ENCODE measurements at regions not wholly inside any gene's neighbourhood (a gene's known extent, or its start where the extent isn't known, plus 50 kb on each side); places are given as distances from the start of the nearest gene placed in this dataset.

- TF ChIP-seq SIX5 (IDR thresholded peaks at IDR 0.05; ENCODE audit: low read depth, low read length, severe bottlenecking) (no peak), ZSCAN29 (IDR thresholded peaks at IDR 0.05) (no peak), SREBF1 (IDR thresholded peaks at IDR 0.05; ENCODE audit: low read length) (no peak), HSF1 (IDR thresholded peaks at IDR 0.05; ENCODE audit: low read depth, low read length) (no peak), YY1 (IDR thresholded peaks at IDR 0.05; ENCODE audit: low read depth, low read length) (no peak), TARDBP (IDR thresholded peaks at IDR 0.05; ENCODE audit: borderline replicate concordance) (no peak)
These were observed 71.6 kb downstream of the DNTTIP2 start (continued) for GRCh38 chr1:93807311-93807930.

- 75% methylated on average over 1 of the region's 1 CpG for WGBS (ENCODE audit: insufficient coverage, insufficient replicate concordance, low lambda C conversion rate, missing lambda C conversion rate)
- Histone ChIP-seq H3K9ac (ENCODE audit: control insufficient read depth, insufficient read depth, low read length) (no peak overlapping the region), H3K27me3 (replicated peaks in 1 of 2; ENCODE audit: control insufficient read depth in 2 of 2, insufficient read depth in 2 of 2, low read length in 1 of 2) (no peaks in the 10 kb centered on the region), H3K27ac (ENCODE audit: control insufficient read depth, insufficient read depth) (no peak overlapping the region), H3K4me1 (ENCODE audit: control insufficient read depth, insufficient read depth, low read length) (no peaks in the 10 kb centered on the region), H3K79me2 (ENCODE audit: control insufficient read depth, insufficient read depth, low read length) (no peaks in the 10 kb centered on the region), H3K9me3 (replicated peaks; ENCODE audit: control insufficient read depth, insufficient read depth, low read length) (no peaks in the 10 kb centered on the region), H3K4me3 (no peak overlapping the region), H2AFZ (ENCODE audit: control insufficient read depth, low read depth, low read length) (no peak overlapping the region), H3K4me2 (ENCODE audit: control insufficient read depth, insufficient read depth) (no peak overlapping the region), H3K36me3 (ENCODE audit: control insufficient read depth in 2 of 2, insufficient read depth in 2 of 2, low read length in 1 of 2) (no peaks in the 10 kb centered on the region), H4K20me1 (ENCODE audit: control insufficient read depth, insufficient read depth) (no peaks in the 10 kb centered on the region)
- RAD21 ChIA-PET (ENCODE audit: unreplicated experiment): no interaction called here
- SMC1A ChIA-PET (ENCODE audit: uncharacterized antibody, unreplicated experiment): interaction anchor here (0.6 to 1.8 kb wide), 5 partner anchors 9 to 359 kb away, joined by 3 to 5 read pairs (median 4); no protein-coding TSS in a partner anchor
- no TSS peak for BruUV-seq (replicated peaks)
- no peak for ATAC-seq
- no peak for FAIRE-seq
- in situ Hi-C loops (cut with MboI): no loop called here
- POLR2A ChIA-PET: no interaction called here
- CTCF ChIA-PET: interaction anchor here (0.9 to 1.4 kb wide), 2 partner anchors 172 to 176 kb away, joined by 3 to 6 read pairs; no protein-coding TSS in a partner anchor
- DNase-seq (ENCODE audit: low read depth, low spot score): no peak
- intact Hi-C loops (cut with micrococcal nuclease; ENCODE audit: unreplicated experiment): no loop called here
- TF ChIP-seq POLR2A (IDR thresholded peaks at IDR 0.05; ENCODE audit: low read depth, low read length) (no peak), REST (IDR thresholded peaks at IDR 0.05; ENCODE audit: low read depth, low read length) (no peak), ATF2 (IDR thresholded peaks at IDR 0.05; ENCODE audit: low read length) (no peak), MLLT1 (IDR thresholded peaks at IDR 0.05) (no peak)
These were observed 73.9 kb downstream of the DNTTIP2 start for GRCh38 chr1:93805027-93805610.

Data from GM12878 (cell line).